Vagina (tissue), 2 donors: ENCODE measurements at regions not wholly inside any gene's neighbourhood (a gene's known extent, or its start where the extent isn't known, plus 50 kb on each side); places are given as distances from the start of the nearest gene placed in this dataset.

Experiments used
- DNase-seq, 2 donors: peaks; one replicate each; pipeline ENCODE4 v3.0.0-alpha.2; 2017; ENCODE audit errors: extremely low spot score in 2 of 2
- H3K27ac ChIP-seq: fragments of 200-600 bp; sonication (generic); one replicate; pipeline ENCODE4 v1.5.1; 2019
- H3K27me3 ChIP-seq: fragments of 200-600 bp; sonication (generic); one replicate; pipeline ENCODE4 v1.5.1; 2019
- H3K36me3 ChIP-seq, 2 donors: fragments of 200-600 bp; sonication (generic); one replicate each; pipeline ENCODE4 v1.5.1; 2017 to 2019
- H3K4me1 ChIP-seq: fragments of 200-600 bp; sonication (generic); one replicate; pipeline ENCODE4 v1.5.1; 2019
- H3K4me3 ChIP-seq, 2 donors: fragments of 200-600 bp; sonication (generic); 1 replicate in 1 of 2; 2 replicates in 1 of 2; pipeline ENCODE4 v1.5.1; 2016 to 2019
- H3K9me3 ChIP-seq: fragments of 200-600 bp; sonication (generic); one replicate; pipeline ENCODE4 v1.5.1; 2019
- CTCF ChIP-seq, 3 experiments: fragments of 450-650 bp in 2 of 3; fragments of 200-600 bp in 1 of 3; sonication (generic) in 1 of 3; IDR thresholded peaks; one replicate each; pipeline ENCODE4 v1.5.1; 2017 to 2019; ENCODE audit warnings: antibody characterized with exemption in 3 of 3, mild to moderate bottlenecking in 2 of 3, moderate library complexity in 2 of 3
- POLR2A ChIP-seq, 2 donors: fragments of 450-650 bp; IDR thresholded peaks; one replicate each; pipeline ENCODE4 v1.6.1; 2017; ENCODE audit warnings: antibody characterized with exemption in 2 of 2, mild to moderate bottlenecking in 2 of 2, moderate library complexity in 2 of 2
- POLR2AphosphoS5 ChIP-seq, 2 donors: sonication (generic); formaldehyde crosslinking; IDR thresholded peaks; one replicate each; pipeline ENCODE4 v1.9.0; 2017; ENCODE audit warnings: antibody characterized with exemption in 2 of 2, mild to moderate bottlenecking in 2 of 2, low read depth in 1 of 2; ENCODE audit not compliant: insufficient read depth in 1 of 2
- intact Hi-C: fragments of 100-400 bp; cut with DNase I; formaldehyde crosslinking; loops from one replicate; pipeline ENCODE4 v1.15.1; 2023

GRCh38 chr6:113350461-113350860 lies 506.7 kb upstream of the MARCKS start:
- intact Hi-C loops = no loop called here
- TF ChIP-seq POLR2AphosphoS5 (IDR thresholded peaks at IDR 0.05; ENCODE audit: insufficient read depth in 1 of 2, low read depth in 1 of 2) = no peak
- no peak for TF ChIP-seq POLR2A (IDR thresholded peaks at IDR 0.05)
- no peak overlapping the region for H3K4me3 ChIP-seq
- no peak for DNase-seq
- H3K4me1 ChIP-seq = peaks cover 21% of the 10 kb centered on the region
- no peak overlapping the region for H3K27ac ChIP-seq
- no peaks in the 10 kb centered on the region for H3K27me3 ChIP-seq
- H3K36me3 ChIP-seq = no peaks in the 10 kb centered on the region
- H3K9me3 ChIP-seq = no peaks in the 10 kb centered on the region

- intact Hi-C loops = no loop called here
- Histone ChIP-seq H3K27me3 (no peaks in the 10 kb centered on the region), H3K9me3 (no peaks in the 10 kb centered on the region), H3K4me3 (no peak overlapping the region), H3K36me3 (no peaks in the 10 kb centered on the region), H3K27ac (no peak overlapping the region), H3K4me1 (peaks cover 21% of the 10 kb centered on the region)
- DNase-seq = no peak
- TF ChIP-seq CTCF (IDR thresholded peaks at IDR 0.05) (no peak), POLR2A (IDR thresholded peaks at IDR 0.05) (no peak), POLR2AphosphoS5 (IDR thresholded peaks at IDR 0.05; ENCODE audit: insufficient read depth in 1 of 2, low read depth in 1 of 2) (no peak)
Observed at GRCh38 chr6:113351173-113351834, 505.8 kb upstream of the MARCKS start.

GRCh38 chr6:113352029-113352801 lies 504.9 kb upstream of the MARCKS start:
- intact Hi-C loops = no loop called here
- Histone ChIP-seq H3K9me3 (no peaks in the 10 kb centered on the region), H3K4me1 (peaks cover 21% of the 10 kb centered on the region), H3K27me3 (no peaks in the 10 kb centered on the region), H3K36me3 (no peaks in the 10 kb centered on the region), H3K27ac (no peak overlapping the region), H3K4me3 (no peak overlapping the region)
- no peak for DNase-seq
- TF ChIP-seq POLR2AphosphoS5 (IDR thresholded peaks at IDR 0.05; ENCODE audit: insufficient read depth in 1 of 2, low read depth in 1 of 2) = no peak
- no peak for TF ChIP-seq CTCF (IDR thresholded peaks at IDR 0.05)
- no peak for TF ChIP-seq POLR2A (IDR thresholded peaks at IDR 0.05)

- Histone ChIP-seq H3K4me1 (peaks cover 21% of the 10 kb centered on the region), H3K36me3 (no peaks in the 10 kb centered on the region), H3K4me3 (no peak overlapping the region), H3K27me3 (no peaks in the 10 kb centered on the region), H3K27ac (no peak overlapping the region), H3K9me3 (no peaks in the 10 kb centered on the region)
- TF ChIP-seq POLR2A (IDR thresholded peaks at IDR 0.05) (no peak), CTCF (IDR thresholded peaks at IDR 0.05) (no peak), POLR2AphosphoS5 (IDR thresholded peaks at IDR 0.05; ENCODE audit: insufficient read depth in 1 of 2, low read depth in 1 of 2) (no peak)
- intact Hi-C loops = no loop called here
- DNase-seq = no peak
Observed at GRCh38 chr6:113352831-113353230, 504.3 kb upstream of the MARCKS start.

GRCh38 chr6:113353392-113353791 lies 503.8 kb upstream of the MARCKS start:
- Histone ChIP-seq H3K4me3 (no peak overlapping the region), H3K36me3 (no peaks in the 10 kb centered on the region), H3K4me1 (peaks cover 21% of the 10 kb centered on the region), H3K27me3 (no peaks in the 10 kb centered on the region), H3K27ac (no peak overlapping the region), H3K9me3 (no peaks in the 10 kb centered on the region)
- DNase-seq = no peak
- intact Hi-C loops = no loop called here
- no peak for TF ChIP-seq POLR2A (IDR thresholded peaks at IDR 0.05)
- TF ChIP-seq CTCF (IDR thresholded peaks at IDR 0.05) = no peak
- TF ChIP-seq POLR2AphosphoS5 (IDR thresholded peaks at IDR 0.05; ENCODE audit: insufficient read depth in 1 of 2, low read depth in 1 of 2) = no peak
